GM21737 (cell line): ENCODE measurements at regions not wholly inside any gene's neighbourhood (a gene's known extent, or its start where the extent isn't known, plus 50 kb on each side); places are given as distances from the start of the nearest gene placed in this dataset.
A peak's percentile ranks its signal among the peaks of the same experiment; 100 is the strongest.
"Not testable (repeated sequence)": the region's sequence is repeated elsewhere in the genome, so short reads cannot be mapped to it uniquely, and the experiment has no call there.

Experiments used
- ATAC-seq: cut with Tn5 transposase; IDR thresholded peaks from one replicate; pipeline ENCODE4 v1.9.1; 2021; ENCODE audit warnings: mild to moderate bottlenecking, moderate library complexity; ENCODE audit not compliant: unreplicated experiment

DNA sequence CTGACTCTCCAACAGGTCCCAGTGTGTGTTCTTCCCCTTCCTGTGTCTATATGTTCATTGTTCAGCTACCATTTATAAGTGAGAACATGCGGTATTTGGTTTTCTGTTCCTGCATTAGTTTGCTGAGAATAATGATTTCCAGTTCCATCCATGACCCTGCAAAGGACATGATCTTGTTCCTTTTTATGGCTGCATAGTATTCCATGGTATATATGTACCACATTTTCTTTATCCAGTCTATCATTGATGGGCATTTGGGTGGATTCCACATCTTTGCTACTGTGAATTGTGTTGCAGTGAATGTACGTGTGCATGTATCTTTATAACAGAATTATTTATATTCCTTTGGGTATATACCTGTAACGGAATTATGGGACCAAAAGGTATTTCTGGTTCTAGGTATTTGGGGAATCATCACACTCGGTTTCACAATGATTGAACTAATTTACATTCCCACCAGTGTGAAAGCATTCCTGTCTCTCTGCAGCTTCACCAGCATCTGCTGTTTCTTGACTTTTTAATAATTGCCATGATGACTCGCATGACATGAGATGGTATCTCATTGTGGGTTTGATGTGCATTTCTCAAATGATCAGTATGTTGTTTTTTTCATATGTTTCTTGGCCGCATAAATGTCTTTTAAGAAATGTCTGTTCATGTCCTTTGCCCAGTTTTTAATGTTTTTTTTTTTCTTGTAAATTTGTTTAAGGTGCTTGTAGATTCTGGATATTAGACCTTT, 60.2 kb downstream of the LSMEM1 start:
- no peak for ATAC-seq

DNA sequence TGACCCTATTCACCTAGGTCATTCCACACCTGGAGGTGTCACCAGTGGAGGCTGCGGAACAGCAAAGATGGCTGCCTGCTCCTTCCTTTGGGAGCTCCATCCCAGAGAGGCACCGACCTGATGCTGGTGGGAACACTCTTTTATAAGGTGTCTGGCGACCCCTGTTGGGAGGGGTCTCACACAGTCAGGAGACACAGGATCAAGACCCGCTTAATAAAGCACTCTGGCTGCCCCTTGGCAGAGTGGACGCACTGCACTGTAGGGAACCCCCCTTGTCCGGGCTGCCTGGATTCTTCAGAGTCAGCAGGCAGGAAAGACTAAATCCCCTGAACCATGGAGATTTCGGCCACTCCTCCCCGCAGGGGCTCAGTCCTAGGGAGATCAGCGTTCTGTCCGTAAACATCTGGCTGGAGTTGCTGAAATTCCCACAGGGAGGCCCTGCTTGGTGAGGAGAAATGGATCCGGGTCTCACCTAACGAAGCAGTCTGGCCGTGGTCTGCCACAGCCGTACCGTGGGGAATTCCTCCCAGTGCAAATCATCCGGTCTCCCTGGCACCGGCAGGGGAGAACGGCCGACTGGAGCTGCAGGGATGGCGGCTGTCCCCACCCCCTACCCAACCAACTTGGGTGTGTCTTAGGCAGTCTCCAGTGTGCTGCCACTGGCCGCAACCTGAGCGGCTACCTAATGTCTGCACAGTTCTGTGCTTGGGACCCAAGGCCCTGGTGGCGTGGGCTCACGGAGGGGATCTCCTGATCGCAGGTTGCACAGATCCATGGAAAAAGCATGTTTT, 66.1 kb downstream of the LSMEM1 start:
- no peak for ATAC-seq

GRCh38 chr7:112547916-112548315, 67.1 kb downstream of the LSMEM1 start:
- ATAC-seq, result no peak

GRCh38 chr7:112550468-112551060, 69.8 kb downstream of the LSMEM1 start:
- ATAC-seq, result peak; percentile 86

GRCh38 chr7:112551521-112551920, 70.7 kb downstream of the LSMEM1 start:
- not testable (repeated sequence) for ATAC-seq

GRCh38 chr7:112554591-112554990, 73.8 kb downstream of the LSMEM1 start:
- ATAC-seq, result no peak

- peak; percentile 91 for ATAC-seq
These were observed 75.8 kb downstream of the LSMEM1 start for GRCh38 chr7:112556633-112557032.

GRCh38 chr7:112566442-112567324, 85.9 kb downstream of the LSMEM1 start:
- no peak for ATAC-seq

GRCh38 chr7:112567388-112567787, 86.6 kb downstream of the LSMEM1 start:
- no peak for ATAC-seq

DNA sequence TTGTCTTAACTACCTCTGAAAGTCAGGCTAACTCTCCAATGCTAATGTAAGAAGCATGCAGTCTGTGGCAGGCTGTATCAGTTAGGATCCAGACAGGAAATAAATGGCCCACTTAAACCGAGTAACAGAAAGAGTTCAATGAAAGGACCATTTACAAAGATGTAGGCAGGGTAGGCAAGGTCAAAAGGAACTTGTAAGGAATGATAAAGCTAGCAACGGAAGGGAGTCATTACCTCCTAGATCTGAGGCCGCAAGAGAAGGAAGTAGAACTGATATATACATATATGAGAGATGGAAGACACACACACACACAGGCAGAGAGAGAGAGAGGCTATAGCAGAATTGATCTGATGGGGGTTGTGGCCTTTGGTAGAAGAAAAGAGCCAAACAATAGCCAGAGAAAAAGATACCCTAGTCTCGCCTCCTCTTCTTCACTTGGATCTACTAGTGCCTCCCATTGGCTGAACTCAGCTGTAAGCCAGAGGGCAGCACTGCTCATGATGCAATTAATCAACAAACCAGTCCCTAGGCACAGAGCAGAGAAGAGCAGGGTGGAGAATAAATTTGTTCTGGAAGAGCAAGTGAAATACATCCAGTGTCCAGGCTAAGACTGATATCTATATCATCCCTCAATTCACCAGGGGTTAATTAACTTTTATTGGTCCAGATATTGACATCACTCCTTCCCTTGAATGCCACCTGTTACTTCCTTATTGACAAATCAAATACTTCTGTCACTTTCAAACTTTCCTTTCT, 91.2 kb downstream of the LSMEM1 start:
- no peak for ATAC-seq

- ATAC-seq, result no peak
These were observed 92.0 kb downstream of the LSMEM1 start for GRCh38 chr7:112572669-112573301.

GRCh38 chr7:112573302-112574039, 92.7 kb downstream of the LSMEM1 start:
- no peak for ATAC-seq

GRCh38 chr7:112575864-112576263, 95.1 kb downstream of the LSMEM1 start:
- ATAC-seq, result no peak

DNA sequence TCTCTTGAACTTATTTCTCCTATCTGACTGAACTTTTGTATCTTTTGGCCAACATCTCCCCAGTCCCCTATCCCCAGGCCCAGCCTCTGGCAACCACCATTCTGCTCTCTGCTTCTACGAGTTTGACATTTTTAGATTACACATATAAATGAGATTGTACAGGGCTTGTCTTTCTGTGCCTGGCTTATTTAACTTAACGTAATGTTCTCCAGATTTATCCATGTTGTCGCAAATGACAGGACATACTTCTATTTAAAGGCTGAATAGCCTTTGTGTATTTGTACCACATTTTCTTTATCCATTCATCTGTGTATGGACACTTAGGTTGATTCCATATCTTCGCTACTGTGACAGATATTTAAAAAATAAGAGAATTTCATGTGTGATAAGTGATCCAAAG, 98.6 kb downstream of the LSMEM1 start:
- ATAC-seq, result no peak

GRCh38 chr7:112580717-112581435, 100.1 kb downstream of the LSMEM1 start:
- no peak for ATAC-seq

GRCh38 chr7:112581529-112581928, 100.7 kb downstream of the LSMEM1 start:
- ATAC-seq, result no peak

DNA sequence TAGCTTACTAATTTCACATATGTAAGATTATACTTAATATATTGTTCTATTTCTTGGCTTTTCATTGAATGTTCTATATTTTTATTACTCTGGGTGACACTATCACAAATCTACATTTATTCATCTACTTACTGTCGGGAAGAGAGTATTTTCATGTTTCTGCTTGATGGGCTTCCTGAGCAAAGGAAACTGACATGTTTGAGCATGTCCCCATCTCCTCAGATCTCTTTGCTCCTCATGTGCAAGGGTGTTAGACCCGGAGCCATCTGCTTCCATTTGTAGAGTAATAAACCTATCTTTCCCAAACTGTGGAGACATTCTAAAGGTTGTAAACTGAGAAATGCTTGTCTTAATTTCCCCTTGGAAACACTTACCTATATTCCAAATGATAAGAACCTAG, 103.5 kb downstream of the LSMEM1 start:
- no peak for ATAC-seq

DNA sequence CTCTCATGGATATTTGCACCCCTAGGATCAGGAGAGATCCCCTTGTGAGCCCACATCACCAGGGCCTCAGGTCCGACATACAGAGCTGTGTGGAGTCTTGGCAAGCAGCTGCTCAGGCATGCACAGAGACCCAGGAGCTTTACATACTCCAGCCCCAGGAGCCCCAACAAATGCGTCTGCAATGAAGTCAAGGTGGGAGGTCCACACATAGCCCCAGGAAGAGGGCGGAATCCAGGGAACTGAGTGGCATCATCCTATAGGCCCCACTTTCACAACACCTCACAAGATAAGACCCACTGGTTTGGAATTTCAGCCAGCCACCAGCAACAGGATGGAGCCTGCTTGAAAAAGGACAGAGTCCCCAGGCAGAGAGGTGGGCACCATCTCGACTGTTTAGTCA, 106.7 kb downstream of the LSMEM1 start:
- no peak for ATAC-seq
